ENCODE measurements at regions not wholly inside any gene's neighbourhood (a gene's known extent, or its start where the extent isn't known, plus 50 kb on each side); places are given as distances from the start of the nearest gene placed in this dataset.
"Not testable (repeated sequence)": the region's sequence is repeated elsewhere in the genome, so short reads cannot be mapped to it uniquely, and the experiment has no call there.

GRCh38 chr11:49405743-49406142 is 197.3 kb upstream of the FOLH1 start:
- Histone ChIP-seq H3K9me3 (ENCODE audit: control insufficient read depth, insufficient read depth, low read depth, low read length) (no peaks in the 10 kb centered on the region), H3K36me3 (ENCODE audit: control insufficient read depth, insufficient read depth, low read length) (no peaks in the 10 kb centered on the region), H3K27ac (ENCODE audit: low read length) (no peak overlapping the region), H3K4me1 (ENCODE audit: control insufficient read depth, insufficient read depth, low read length) (no peaks in the 10 kb centered on the region), H3K4me3 (ENCODE audit: low read depth in 2 of 2, low read length in 2 of 2) (no peak overlapping the region), H3K27me3 (ENCODE audit: control insufficient read depth, insufficient read depth, low read length) (no peaks in the 10 kb centered on the region)
- in situ Hi-C loops (cut with HindIII; ENCODE audit: low pct_unique_long_range_greater_than_20kb, low sequenced_read_pairs) (no loop called here), intact Hi-C loops (cut with micrococcal nuclease; ENCODE audit: unreplicated experiment) (no loop called here)
- ChIA-PET POLR2A (no interaction called here), CTCF (no interaction called here)
- TF ChIP-seq CTCF (IDR thresholded peaks at IDR 0.05) (no peak), POLR2AphosphoS5 (IDR thresholded peaks at IDR 0.05; ENCODE audit: low read depth, low read length) (no peak), REST (IDR thresholded peaks at IDR 0.05; ENCODE audit: insufficient read depth in 1 of 2, low read depth in 2 of 2, low read length in 1 of 2) (no peak), TCF7L2 (IDR thresholded peaks at IDR 0.05; ENCODE audit: low read depth, low read length) (no peak), SIN3A (IDR thresholded peaks at IDR 0.05; ENCODE audit: borderline replicate concordance, insufficient read depth, low read depth, low read length) (no peak)
- no TSS peak for BruUV-seq (replicated peaks)
- ATAC-seq, result no peak
- no peak for DNase-seq (ENCODE audit: low read depth, low spot score)

- in situ Hi-C loops (cut with HindIII; ENCODE audit: low pct_unique_long_range_greater_than_20kb, low sequenced_read_pairs); DNase-seq (ENCODE audit: low read depth, low spot score); intact Hi-C loops (cut with micrococcal nuclease; ENCODE audit: unreplicated experiment); H3K4me3 ChIP-seq (ENCODE audit: low read depth in 2 of 2, low read length in 2 of 2); POLR2A ChIA-PET; H3K4me1 ChIP-seq (ENCODE audit: control insufficient read depth, insufficient read depth, low read length); H3K36me3 ChIP-seq (ENCODE audit: control insufficient read depth, insufficient read depth, low read length); ATAC-seq; CTCF ChIA-PET; H3K27ac ChIP-seq (ENCODE audit: low read length); BruUV-seq (replicated peaks); H3K9me3 ChIP-seq (ENCODE audit: control insufficient read depth, insufficient read depth, low read depth, low read length); H3K27me3 ChIP-seq (ENCODE audit: control insufficient read depth, insufficient read depth, low read length): not testable (repeated sequence)
Observed at GRCh38 chr11:49395789-49396188, 187.4 kb upstream of the FOLH1 start.

- intact Hi-C loops (cut with micrococcal nuclease; ENCODE audit: unreplicated experiment); in situ Hi-C loops (cut with HindIII; ENCODE audit: low pct_unique_long_range_greater_than_20kb, low sequenced_read_pairs); H3K9me3 ChIP-seq (ENCODE audit: control insufficient read depth, insufficient read depth, low read depth, low read length); H3K27ac ChIP-seq (ENCODE audit: low read length); H3K36me3 ChIP-seq (ENCODE audit: control insufficient read depth, insufficient read depth, low read length); DNase-seq (ENCODE audit: low read depth, low spot score); CTCF ChIA-PET; H3K4me3 ChIP-seq (ENCODE audit: low read depth in 2 of 2, low read length in 2 of 2); POLR2A ChIA-PET; H3K4me1 ChIP-seq (ENCODE audit: control insufficient read depth, insufficient read depth, low read length); H3K27me3 ChIP-seq (ENCODE audit: control insufficient read depth, insufficient read depth, low read length); BruUV-seq (replicated peaks); ATAC-seq: not testable (repeated sequence)
Observed at GRCh38 chr11:49390362-49390761, 182.0 kb upstream of the FOLH1 start.
